ENCODE measurements at regions not wholly inside any gene's neighbourhood (a gene's known extent, or its start where the extent isn't known, plus 50 kb on each side); places are given as distances from the start of the nearest gene placed in this dataset.

DNA sequence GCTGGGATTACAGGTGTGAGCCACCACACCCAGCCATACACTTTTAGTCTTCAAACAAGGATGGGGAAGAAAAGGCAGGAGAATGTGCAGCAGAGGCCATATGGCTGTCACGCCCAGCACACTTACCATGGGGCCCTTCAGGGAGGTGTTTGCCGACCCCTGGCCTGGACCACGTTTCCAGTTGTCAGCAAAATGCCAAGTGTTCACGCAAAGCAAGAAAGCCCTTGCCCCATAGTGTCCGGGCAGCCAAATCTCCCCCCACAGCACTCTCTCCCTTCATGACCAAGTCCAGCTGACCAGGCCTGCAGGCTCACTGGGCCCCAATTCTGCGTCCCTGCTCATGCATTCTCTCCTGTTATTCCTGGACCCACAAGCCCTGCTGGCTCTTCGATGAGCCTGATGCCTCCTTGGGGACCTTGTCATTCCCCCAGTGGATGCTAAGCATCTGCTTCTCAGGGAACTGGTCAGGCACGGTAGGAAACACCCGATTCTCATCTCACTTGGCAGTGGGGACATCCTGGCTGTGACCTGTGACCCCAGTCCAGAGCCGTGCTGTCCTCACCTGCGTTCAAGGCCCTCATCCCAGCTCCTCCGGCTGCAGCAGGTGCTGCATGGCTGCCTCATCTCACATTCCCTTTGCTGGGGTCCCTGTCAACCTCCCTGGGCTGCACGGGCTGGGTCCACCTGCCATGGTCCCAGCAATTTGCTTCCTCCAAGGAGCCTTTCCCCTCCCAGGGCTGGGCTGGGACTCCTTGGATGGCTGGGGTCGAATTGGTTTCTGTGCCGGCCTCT is 96.4 kb downstream of the CTTN start:
- H3K4me1 ChIP-seq (ENCODE audit: control insufficient read depth in 2 of 2, insufficient read depth in 2 of 2, low read length in 2 of 2) = no peaks in the 10 kb centered on the region
- no peak overlapping the region for H3K9ac ChIP-seq (ENCODE audit: low read depth in 1 of 2, low read length in 2 of 2)
- H3K27me3 ChIP-seq (ENCODE audit: control insufficient read depth in 2 of 2, insufficient read depth in 2 of 2, low read length in 2 of 2) = no peaks in the 10 kb centered on the region
- no peak overlapping the region for H3K27ac ChIP-seq (ENCODE audit: low read depth in 2 of 2, low read length in 2 of 2)
- peaks cover 0 to 2% of the 10 kb centered on the region in 2 donors for H3K9me3 ChIP-seq (ENCODE audit: control insufficient read depth in 2 of 2, low read length in 2 of 2)
- H3K36me3 ChIP-seq (ENCODE audit: control insufficient read depth in 2 of 2, insufficient read depth in 2 of 2, low read length in 2 of 2) = no peaks in the 10 kb centered on the region
- H3K4me3 ChIP-seq (ENCODE audit: low read length in 2 of 2) = no peak overlapping the region

- H3K9ac ChIP-seq (ENCODE audit: low read depth in 1 of 2, low read length in 2 of 2) = no peak overlapping the region
- no peak overlapping the region for H3K27ac ChIP-seq (ENCODE audit: low read depth in 2 of 2, low read length in 2 of 2)
- H3K27me3 ChIP-seq (ENCODE audit: control insufficient read depth in 2 of 2, insufficient read depth in 2 of 2, low read length in 2 of 2) = no peaks in the 10 kb centered on the region
- peaks cover 0 to 2% of the 10 kb centered on the region in 2 donors for H3K9me3 ChIP-seq (ENCODE audit: control insufficient read depth in 2 of 2, low read length in 2 of 2)
- no peak overlapping the region for H3K4me3 ChIP-seq (ENCODE audit: low read length in 2 of 2)
- H3K36me3 ChIP-seq (ENCODE audit: control insufficient read depth in 2 of 2, insufficient read depth in 2 of 2, low read length in 2 of 2) = no peaks in the 10 kb centered on the region
- no peaks in the 10 kb centered on the region for H3K4me1 ChIP-seq (ENCODE audit: control insufficient read depth in 2 of 2, insufficient read depth in 2 of 2, low read length in 2 of 2)
Measured at GRCh38 chr11:70495351-70496310, 97.3 kb downstream of the CTTN start.

DNA sequence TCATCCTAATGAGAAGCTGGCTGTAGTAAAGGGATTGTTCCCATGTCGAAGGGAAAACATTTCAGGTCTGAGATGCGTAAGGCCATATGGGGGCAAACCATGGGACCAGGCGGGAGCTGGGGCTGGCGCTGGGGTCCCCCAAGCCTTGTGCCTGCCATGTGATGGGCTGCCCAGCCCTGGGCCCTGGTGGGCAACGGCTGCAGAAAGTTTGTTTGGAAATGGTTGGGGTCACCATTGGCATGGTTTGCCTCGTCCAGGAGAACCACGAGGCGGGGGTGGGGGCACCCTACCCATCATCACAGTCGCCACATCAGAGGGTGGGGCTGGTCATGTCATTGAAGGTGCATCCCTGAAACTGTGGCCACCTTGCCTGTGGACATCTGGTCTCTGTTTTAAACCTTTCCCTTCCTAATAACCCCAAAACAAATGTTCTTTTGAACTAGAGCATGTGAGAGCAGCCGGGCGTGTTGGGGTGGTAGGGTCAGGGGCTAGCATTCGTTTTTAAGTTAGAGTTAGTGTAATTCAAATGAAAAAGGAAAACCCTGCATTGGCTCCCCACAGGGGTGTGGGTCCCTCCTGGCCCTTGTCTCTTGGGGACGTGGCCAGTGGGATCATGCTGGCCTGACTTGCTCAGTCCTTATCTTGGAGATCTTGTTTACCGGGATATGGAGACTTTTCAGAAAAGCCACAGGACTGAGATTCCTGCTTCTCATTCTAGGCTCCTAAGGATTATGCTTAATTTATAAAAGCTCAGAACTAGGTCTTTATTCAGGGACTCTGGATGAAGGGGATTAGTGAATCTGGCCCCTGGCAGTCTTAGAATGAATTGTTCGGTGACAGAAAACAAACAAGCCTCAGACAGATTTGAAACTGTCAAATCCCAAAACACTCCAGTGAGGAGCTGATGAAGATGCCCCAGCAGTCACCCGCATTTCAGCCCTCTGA is 98.5 kb downstream of the CTTN start:
- Histone ChIP-seq H3K27me3 (ENCODE audit: control insufficient read depth in 2 of 2, insufficient read depth in 2 of 2, low read length in 2 of 2) (no peaks in the 10 kb centered on the region), H3K4me3 (ENCODE audit: low read length in 2 of 2) (no peak overlapping the region), H3K36me3 (ENCODE audit: control insufficient read depth in 2 of 2, insufficient read depth in 2 of 2, low read length in 2 of 2) (no peaks in the 10 kb centered on the region)

GRCh38 chr11:70497536-70498075 is 99.3 kb downstream of the CTTN start:
- Histone ChIP-seq H3K9me3 (ENCODE audit: control insufficient read depth in 2 of 2, low read length in 2 of 2) (no peaks in the 10 kb centered on the region), H3K36me3 (ENCODE audit: control insufficient read depth in 2 of 2, insufficient read depth in 2 of 2, low read length in 2 of 2) (no peaks in the 10 kb centered on the region), H3K4me1 (ENCODE audit: control insufficient read depth in 2 of 2, insufficient read depth in 2 of 2, low read length in 2 of 2) (no peaks in the 10 kb centered on the region), H3K27ac (ENCODE audit: low read depth in 2 of 2, low read length in 2 of 2) (no peak overlapping the region), H3K9ac (ENCODE audit: low read depth in 1 of 2, low read length in 2 of 2) (no peak overlapping the region), H3K4me3 (ENCODE audit: low read length in 2 of 2) (no peak overlapping the region), H3K27me3 (ENCODE audit: control insufficient read depth in 2 of 2, insufficient read depth in 2 of 2, low read length in 2 of 2) (no peaks in the 10 kb centered on the region)

More for the DNA sequence above, 98.5 kb downstream of the CTTN start:
- H3K9ac ChIP-seq (ENCODE audit: low read depth in 1 of 2, low read length in 2 of 2) = no peak overlapping the region
- no peak overlapping the region for H3K27ac ChIP-seq (ENCODE audit: low read depth in 2 of 2, low read length in 2 of 2)
- no peaks in the 10 kb centered on the region for H3K4me1 ChIP-seq (ENCODE audit: control insufficient read depth in 2 of 2, insufficient read depth in 2 of 2, low read length in 2 of 2)
- no peaks in the 10 kb centered on the region for H3K9me3 ChIP-seq (ENCODE audit: control insufficient read depth in 2 of 2, low read length in 2 of 2)

- H3K9me3 ChIP-seq (ENCODE audit: control insufficient read depth in 2 of 2, low read length in 2 of 2) = no peaks in the 10 kb centered on the region
- no peaks in the 10 kb centered on the region for H3K4me1 ChIP-seq (ENCODE audit: control insufficient read depth in 2 of 2, insufficient read depth in 2 of 2, low read length in 2 of 2)
- no peak overlapping the region for H3K9ac ChIP-seq (ENCODE audit: low read depth in 1 of 2, low read length in 2 of 2)
- H3K27ac ChIP-seq (ENCODE audit: low read depth in 2 of 2, low read length in 2 of 2) = no peak overlapping the region
- H3K36me3 ChIP-seq (ENCODE audit: control insufficient read depth in 2 of 2, insufficient read depth in 2 of 2, low read length in 2 of 2) = no peaks in the 10 kb centered on the region
- H3K27me3 ChIP-seq (ENCODE audit: control insufficient read depth in 2 of 2, insufficient read depth in 2 of 2, low read length in 2 of 2) = no peaks in the 10 kb centered on the region
- H3K4me3 ChIP-seq (ENCODE audit: low read length in 2 of 2) = no peak overlapping the region
Measured at GRCh38 chr11:70498171-70498571, 99.8 kb downstream of the CTTN start.

DNA sequence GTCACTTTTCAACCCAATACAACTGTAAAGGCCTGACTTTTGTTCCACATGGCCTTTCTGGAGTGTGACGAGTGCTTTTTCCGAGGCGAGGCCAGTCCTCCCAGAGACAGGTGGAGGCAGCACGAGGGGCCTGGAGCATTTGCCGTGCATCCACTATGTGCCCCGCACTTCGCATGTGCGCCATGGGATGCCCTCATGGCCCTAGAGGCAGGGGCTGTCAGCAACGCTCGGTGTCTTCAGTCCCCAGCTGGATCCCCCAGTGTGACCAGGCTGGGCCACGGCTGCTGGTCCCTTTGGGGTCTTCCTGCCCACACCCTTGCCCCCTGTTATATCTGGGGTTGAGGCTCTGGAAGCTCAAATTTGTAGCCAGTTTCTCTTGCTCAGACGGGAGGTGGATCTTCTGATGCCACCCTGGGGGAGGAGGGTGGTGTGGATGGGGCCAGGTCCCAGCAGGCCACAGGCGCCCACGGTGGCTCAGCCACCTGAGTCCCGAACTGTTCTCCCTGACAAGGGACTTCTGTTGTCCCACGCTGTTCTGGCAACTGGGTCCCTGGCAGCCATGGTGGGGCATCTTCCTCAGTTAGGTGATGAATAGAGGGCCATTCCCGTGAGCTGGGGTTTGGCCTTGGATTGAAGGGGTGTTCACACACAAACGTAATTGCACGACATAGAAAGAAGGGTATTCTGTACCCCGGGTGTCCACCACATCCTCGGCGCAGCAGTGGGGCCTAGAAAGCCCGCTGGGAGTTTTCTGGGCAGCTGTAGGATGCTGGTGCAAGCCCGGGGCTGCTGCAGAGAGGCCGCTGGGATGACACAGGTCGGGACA is 100.9 kb downstream of the CTTN start:
- Histone ChIP-seq H3K27ac (ENCODE audit: low read depth in 2 of 2, low read length in 2 of 2) (no peak overlapping the region), H3K27me3 (ENCODE audit: control insufficient read depth in 2 of 2, insufficient read depth in 2 of 2, low read length in 2 of 2) (no peaks in the 10 kb centered on the region), H3K9me3 (ENCODE audit: control insufficient read depth in 2 of 2, low read length in 2 of 2) (no peaks in the 10 kb centered on the region), H3K36me3 (ENCODE audit: control insufficient read depth in 2 of 2, insufficient read depth in 2 of 2, low read length in 2 of 2) (no peaks in the 10 kb centered on the region), H3K9ac (ENCODE audit: low read depth in 1 of 2, low read length in 2 of 2) (no peak overlapping the region), H3K4me1 (ENCODE audit: control insufficient read depth in 2 of 2, insufficient read depth in 2 of 2, low read length in 2 of 2) (no peaks in the 10 kb centered on the region), H3K4me3 (ENCODE audit: low read length in 2 of 2) (no peak overlapping the region)

DNA sequence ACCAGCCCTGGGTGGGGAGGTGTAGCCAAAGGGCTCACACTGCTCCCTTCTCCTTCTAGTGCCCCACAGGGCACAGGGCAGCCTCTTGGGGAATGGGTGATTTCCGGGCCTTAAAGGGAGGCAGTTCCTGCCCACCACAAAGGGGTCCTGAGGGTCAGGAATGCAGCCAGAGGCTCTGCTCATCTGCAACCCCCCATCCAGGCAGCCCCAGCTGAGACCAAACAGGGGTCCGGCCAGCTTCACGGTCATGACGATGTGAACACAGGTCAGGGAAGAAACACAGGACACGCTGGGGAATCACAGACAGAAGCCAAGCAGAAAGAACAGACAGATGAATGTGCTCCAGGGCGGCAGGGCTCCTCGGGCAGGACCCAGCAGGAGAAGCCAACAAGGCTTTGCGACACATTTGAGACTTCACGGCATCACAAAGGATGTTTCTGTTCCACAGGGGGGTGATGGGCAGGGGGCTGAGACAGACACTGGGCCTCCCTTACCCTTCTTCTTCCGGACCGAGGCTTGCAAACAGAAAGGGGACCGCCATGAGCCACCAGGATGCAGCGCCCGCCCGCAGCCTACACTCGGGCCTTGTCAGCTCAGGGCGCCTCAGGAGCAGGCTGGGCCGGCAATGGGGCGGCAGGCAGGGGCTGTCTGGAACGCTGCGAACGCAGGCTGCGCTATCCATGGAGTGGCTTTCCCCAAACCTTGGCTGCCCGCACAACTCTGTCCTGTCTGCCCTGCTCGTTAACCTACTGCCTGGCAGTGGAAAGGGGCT is 101.9 kb downstream of the CTTN start:
- Histone ChIP-seq H3K4me1 (ENCODE audit: control insufficient read depth in 2 of 2, insufficient read depth in 2 of 2, low read length in 2 of 2) (no peaks in the 10 kb centered on the region), H3K27me3 (ENCODE audit: control insufficient read depth in 2 of 2, insufficient read depth in 2 of 2, low read length in 2 of 2) (no peaks in the 10 kb centered on the region), H3K9ac (ENCODE audit: low read depth in 1 of 2, low read length in 2 of 2) (no peak overlapping the region), H3K36me3 (ENCODE audit: control insufficient read depth in 2 of 2, insufficient read depth in 2 of 2, low read length in 2 of 2) (no peaks in the 10 kb centered on the region), H3K9me3 (ENCODE audit: control insufficient read depth in 2 of 2, low read length in 2 of 2) (no peaks in the 10 kb centered on the region), H3K27ac (ENCODE audit: low read depth in 2 of 2, low read length in 2 of 2) (no peak overlapping the region), H3K4me3 (ENCODE audit: low read length in 2 of 2) (no peak overlapping the region)

DNA sequence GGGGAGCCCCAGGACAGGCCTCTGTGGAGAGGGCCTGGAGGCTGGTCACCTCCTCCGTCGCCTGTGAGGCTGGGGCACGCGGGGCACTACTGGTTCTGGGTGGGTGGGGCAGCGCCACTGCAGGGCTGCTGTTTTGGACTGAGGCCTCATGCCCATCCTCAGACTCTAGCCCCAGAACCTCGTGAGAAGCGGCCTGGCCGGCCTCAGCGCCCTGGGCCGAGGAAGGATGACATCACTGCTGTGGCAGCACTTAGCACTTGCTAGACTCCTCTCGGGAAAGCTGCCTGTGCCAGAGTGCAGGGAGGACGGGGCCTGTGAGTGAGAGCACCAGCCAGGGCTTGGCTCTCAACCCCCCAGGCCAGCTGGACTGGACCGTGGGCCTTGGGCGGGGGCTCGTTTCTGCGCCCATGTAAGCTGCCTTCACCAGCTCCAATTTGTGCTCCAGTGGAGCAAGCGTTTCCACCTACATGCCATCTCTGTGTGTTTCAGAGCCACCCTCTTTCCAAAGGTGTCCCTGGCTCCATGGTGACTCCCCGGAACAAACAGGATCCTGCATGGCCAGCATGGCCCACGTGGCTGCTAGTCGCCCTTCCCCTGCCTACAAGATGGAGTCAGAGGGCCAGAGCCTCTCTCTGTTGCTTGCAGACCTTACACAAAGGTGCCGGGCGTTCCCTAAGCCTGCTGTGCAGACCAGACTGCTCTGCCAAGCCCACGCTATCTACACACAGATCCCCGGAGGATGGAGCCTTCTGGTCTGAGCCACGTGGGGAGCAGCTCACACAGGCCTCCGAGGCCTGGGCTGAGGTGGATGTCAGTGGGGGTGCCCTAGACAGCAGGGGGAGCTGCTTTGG is 102.9 kb downstream of the CTTN start:
- H3K27me3 ChIP-seq (ENCODE audit: control insufficient read depth in 2 of 2, insufficient read depth in 2 of 2, low read length in 2 of 2) = no peaks in the 10 kb centered on the region
- no peaks in the 10 kb centered on the region for H3K36me3 ChIP-seq (ENCODE audit: control insufficient read depth in 2 of 2, insufficient read depth in 2 of 2, low read length in 2 of 2)
- no peak overlapping the region for H3K27ac ChIP-seq (ENCODE audit: low read depth in 2 of 2, low read length in 2 of 2)
- no peak overlapping the region for H3K9ac ChIP-seq (ENCODE audit: low read depth in 1 of 2, low read length in 2 of 2)
- H3K4me3 ChIP-seq (ENCODE audit: low read length in 2 of 2) = no peak overlapping the region
- no peaks in the 10 kb centered on the region for H3K9me3 ChIP-seq (ENCODE audit: control insufficient read depth in 2 of 2, low read length in 2 of 2)
- no peaks in the 10 kb centered on the region for H3K4me1 ChIP-seq (ENCODE audit: control insufficient read depth in 2 of 2, insufficient read depth in 2 of 2, low read length in 2 of 2)
